ENCODE measurements at regions not wholly inside any gene's neighbourhood (a gene's known extent, or its start where the extent isn't known, plus 50 kb on each side); places are given as distances from the start of the nearest gene placed in this dataset.
A peak's percentile ranks its signal among the peaks of the same experiment; 100 is the strongest.

GRCh38 chr1:65075123-65075976 is 72.7 kb upstream of the AK4 start:
- TF ChIP-seq CTCF (IDR thresholded peaks at IDR 0.05) (peak; percentile 68 to 85 (median 71)), EP300 (IDR thresholded peaks at IDR 0.05) (no peak), POLR2AphosphoS5 (IDR thresholded peaks at IDR 0.05) (no peak)
